Mucosa of descending colon (tissue), 3 donors: ENCODE measurements at regions not wholly inside any gene's neighbourhood (a gene's known extent, or its start where the extent isn't known, plus 50 kb on each side); places are given as distances from the start of the nearest gene placed in this dataset.

Source experiments
- ATAC-seq: fragments of 200-7000 bp; cut with Tn5 transposase; one replicate; pipeline ENCODE4 v1.9.1; 2020; ENCODE audit warnings: mild to moderate bottlenecking, moderate library complexity
- DNase-seq, 3 donors: peaks; one replicate each; pipeline ENCODE4 v3.0.0-alpha.2; 2020
- H3K36me3 ChIP-seq: fragments of 200-600 bp; one replicate; pipeline ENCODE4 v1.8.0; 2021; ENCODE audit warnings: low read depth, mild to moderate bottlenecking
- H3K4me1 ChIP-seq: fragments of 200-600 bp; one replicate; pipeline ENCODE4 v1.8.0; 2021; ENCODE audit warnings: low read depth, mild to moderate bottlenecking
- H3K4me3 ChIP-seq: fragments of 200-600 bp; one replicate; pipeline ENCODE4 v1.8.0; 2021; ENCODE audit warnings: mild to moderate bottlenecking
- H3K9me3 ChIP-seq: fragments of 200-600 bp; one replicate; pipeline ENCODE4 v1.8.0; 2021; ENCODE audit warnings: mild to moderate bottlenecking
- intact Hi-C, 2 donors: fragments of 100-400 bp; cut with DNase I in 1 of 2; cut with micrococcal nuclease in 1 of 2; formaldehyde crosslinking; loops; one replicate each; pipeline versions ENCODE4 v1.11.0 to v1.11.1; 2022; cut with DNase I, micrococcal nuclease
- TF ChIP-seq, protein P1 (sequence below): fragments of 200-600 bp; IDR thresholded peaks from one replicate; pipeline ENCODE4 v1.8.0; 2022; ENCODE audit warnings: antibody characterized with exemption, mild to moderate bottlenecking
- donor health status: DM: no; HTN: no; CAD: no; lungs with moderate emphysema.
- donor health status: DM: no; HTN: no; CAD: no.
- donor health status: DM: no; HTN: yes; CAD: no.

DNA sequence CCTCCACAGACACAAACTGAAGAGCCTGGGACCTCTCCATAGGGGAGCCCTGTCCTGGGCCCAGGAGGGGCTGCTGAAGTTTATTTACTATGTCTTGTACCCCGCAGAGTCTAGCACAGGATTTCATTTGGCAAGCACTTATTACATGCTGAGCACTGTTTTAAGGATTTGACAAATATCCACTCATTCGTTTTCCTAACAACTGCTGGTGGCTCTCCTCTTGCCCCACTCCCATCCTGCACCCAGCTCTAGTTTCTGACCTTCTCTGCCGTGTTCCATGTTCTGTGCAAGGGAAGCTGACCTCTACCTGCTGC is 127.0 kb upstream of the MAFB start:
- Histone ChIP-seq H3K4me3 (no peak overlapping the region), H3K36me3 (no peaks in the 10 kb centered on the region), H3K9me3 (no peaks in the 10 kb centered on the region), H3K4me1 (no peaks in the 10 kb centered on the region)
- TF ChIP-seq, protein P1, sequence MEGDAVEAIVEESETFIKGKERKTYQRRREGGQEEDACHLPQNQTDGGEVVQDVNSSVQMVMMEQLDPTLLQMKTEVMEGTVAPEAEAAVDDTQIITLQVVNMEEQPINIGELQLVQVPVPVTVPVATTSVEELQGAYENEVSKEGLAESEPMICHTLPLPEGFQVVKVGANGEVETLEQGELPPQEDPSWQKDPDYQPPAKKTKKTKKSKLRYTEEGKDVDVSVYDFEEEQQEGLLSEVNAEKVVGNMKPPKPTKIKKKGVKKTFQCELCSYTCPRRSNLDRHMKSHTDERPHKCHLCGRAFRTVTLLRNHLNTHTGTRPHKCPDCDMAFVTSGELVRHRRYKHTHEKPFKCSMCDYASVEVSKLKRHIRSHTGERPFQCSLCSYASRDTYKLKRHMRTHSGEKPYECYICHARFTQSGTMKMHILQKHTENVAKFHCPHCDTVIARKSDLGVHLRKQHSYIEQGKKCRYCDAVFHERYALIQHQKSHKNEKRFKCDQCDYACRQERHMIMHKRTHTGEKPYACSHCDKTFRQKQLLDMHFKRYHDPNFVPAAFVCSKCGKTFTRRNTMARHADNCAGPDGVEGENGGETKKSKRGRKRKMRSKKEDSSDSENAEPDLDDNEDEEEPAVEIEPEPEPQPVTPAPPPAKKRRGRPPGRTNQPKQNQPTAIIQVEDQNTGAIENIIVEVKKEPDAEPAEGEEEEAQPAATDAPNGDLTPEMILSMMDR = no peak
- ATAC-seq (no peak), DNase-seq (no peak)
- intact Hi-C loops = no loop called here

DNA sequence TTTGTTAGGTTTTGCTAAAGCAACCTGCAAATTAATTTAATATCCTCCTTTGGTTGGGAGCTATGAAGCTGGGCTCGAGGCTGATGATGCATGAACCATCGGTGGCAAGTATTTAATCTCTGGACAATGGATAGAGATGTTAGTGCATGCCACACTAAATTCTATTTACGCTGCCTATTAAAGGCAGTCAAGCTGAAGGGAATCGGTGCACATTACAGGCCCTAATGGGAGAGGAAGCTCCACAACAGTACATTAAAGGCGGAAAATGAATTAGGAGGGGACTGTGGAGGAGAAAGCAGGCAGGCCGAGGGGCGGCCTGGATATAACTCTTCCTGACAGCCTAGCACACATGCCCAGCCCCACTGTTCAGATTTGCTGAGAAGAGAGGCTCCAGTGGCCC is 132.4 kb upstream of the MAFB start:
- ATAC-seq = no peak
- H3K4me3 ChIP-seq = no peak overlapping the region
- no peaks in the 10 kb centered on the region for H3K36me3 ChIP-seq
- H3K9me3 ChIP-seq = no peaks in the 10 kb centered on the region
- H3K4me1 ChIP-seq = no peaks in the 10 kb centered on the region
- TF ChIP-seq, protein P1 = no peak
- intact Hi-C loops = no loop called here
- no peak for DNase-seq

DNA sequence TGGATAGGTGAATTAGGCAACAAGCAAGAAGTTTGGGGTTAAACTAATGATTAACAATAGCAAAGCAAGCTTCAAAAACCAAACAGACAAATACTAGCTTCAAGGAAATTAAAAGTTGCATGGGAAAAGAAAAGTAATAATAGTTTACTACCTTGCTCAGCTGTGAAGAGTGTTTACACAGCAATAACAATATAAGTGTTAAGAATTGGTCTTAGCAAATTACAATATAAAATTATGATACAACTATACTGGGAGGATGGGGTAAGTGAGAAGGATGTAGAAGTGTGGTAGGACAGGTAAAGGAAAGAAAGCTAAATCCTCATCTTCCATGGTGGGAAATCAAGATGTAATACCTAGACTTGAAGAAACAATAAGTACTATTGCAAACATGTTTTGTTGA is 137.7 kb upstream of the MAFB start:
- H3K36me3 ChIP-seq = no peaks in the 10 kb centered on the region
- intact Hi-C loops = no loop called here
- no peaks in the 10 kb centered on the region for H3K4me1 ChIP-seq
- H3K4me3 ChIP-seq = no peak overlapping the region
- ATAC-seq (peak; percentile 66), DNase-seq (no peak)
- H3K9me3 ChIP-seq = no peaks in the 10 kb centered on the region
- TF ChIP-seq, protein P1 = no peak

DNA sequence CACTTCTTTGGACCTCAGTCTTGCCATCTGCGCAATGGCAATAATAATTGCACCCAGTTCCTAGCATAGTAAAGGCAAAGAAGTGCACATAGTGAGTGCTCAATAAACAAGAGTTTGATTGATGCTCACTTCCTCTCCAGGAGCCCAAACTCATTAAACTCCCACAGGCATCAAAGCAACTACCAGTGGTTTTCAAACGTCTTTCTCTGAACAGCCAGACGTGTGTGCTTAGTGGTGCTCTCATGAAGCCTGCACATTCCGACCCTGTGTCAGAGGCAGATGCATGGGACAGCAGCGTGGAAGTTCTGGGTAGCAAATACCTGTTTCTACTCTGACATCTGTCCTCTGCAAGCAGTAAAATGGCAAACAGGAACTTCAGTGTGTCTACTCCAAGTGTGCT is 146.3 kb upstream of the MAFB start:
- H3K4me3 ChIP-seq = no peak overlapping the region
- DNase-seq (no peak), ATAC-seq (no peak)
- intact Hi-C loops = no loop called here
- no peaks in the 10 kb centered on the region for H3K36me3 ChIP-seq
- H3K9me3 ChIP-seq = no peaks in the 10 kb centered on the region
- H3K4me1 ChIP-seq = no peaks in the 10 kb centered on the region
- TF ChIP-seq, protein P1 = no peak

DNA sequence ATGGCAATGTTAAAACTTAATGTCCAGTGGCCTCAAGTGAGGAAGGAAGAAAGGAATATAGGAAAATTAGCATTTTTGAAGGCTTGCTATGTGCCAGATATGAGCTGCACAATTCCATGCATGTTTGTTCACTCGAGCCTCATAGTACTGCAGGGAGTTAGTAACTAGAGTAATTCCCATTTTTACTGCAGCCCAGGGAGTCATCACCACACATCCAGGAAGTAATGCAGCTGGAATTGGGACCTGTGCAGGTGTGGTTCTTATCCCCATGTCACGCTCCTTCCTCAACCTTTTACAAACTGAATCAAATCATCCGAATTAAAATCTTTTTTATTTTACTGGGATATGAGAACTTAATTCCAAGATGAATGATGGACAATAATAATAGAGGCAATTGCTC is 149.5 kb upstream of the MAFB start:
- intact Hi-C loops = no loop called here
- TF ChIP-seq, protein P1 = no peak
- ATAC-seq (peak; percentile 54), DNase-seq (no peak)
- Histone ChIP-seq H3K36me3 (no peaks in the 10 kb centered on the region), H3K4me1 (no peaks in the 10 kb centered on the region), H3K9me3 (no peaks in the 10 kb centered on the region), H3K4me3 (no peak overlapping the region)

DNA sequence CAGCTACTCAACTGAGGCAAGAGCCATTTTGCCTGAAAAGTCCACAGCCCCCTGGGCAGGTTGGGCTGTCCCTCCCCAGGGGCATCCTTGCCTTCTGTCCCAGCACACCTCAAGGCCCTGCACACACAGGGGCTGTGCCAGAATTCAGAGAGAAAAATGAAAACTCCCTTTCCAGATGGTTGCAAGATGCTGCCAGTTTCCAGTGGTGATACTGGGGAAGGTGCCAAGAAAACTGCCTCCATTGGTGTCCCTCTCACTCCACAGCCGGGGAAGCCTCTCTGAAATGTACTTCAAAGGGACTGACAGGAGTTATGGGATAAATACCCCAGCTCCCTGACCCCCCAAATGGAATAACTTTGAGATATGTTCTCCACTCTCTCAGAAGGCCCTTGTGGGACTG is 154.2 kb upstream of the MAFB start:
- Histone ChIP-seq H3K36me3 (no peaks in the 10 kb centered on the region), H3K9me3 (no peaks in the 10 kb centered on the region), H3K4me3 (no peak overlapping the region), H3K4me1 (no peaks in the 10 kb centered on the region)
- intact Hi-C loops = no loop called here
- TF ChIP-seq, protein P1 = no peak
- DNase-seq = no peak
- ATAC-seq = no peak
